Kidney epithelial cell (primary cell): ENCODE measurements at regions not wholly inside any gene's neighbourhood (a gene's known extent, or its start where the extent isn't known, plus 50 kb on each side); places are given as distances from the start of the nearest gene placed in this dataset.
"Not testable (repeated sequence)": the region's sequence is repeated elsewhere in the genome, so short reads cannot be mapped to it uniquely, and the experiment has no call there.

Experiments
- DNase-seq: peaks from one replicate; pipeline ENCODE4 v3.0.0-alpha.2; 2010; ENCODE audit warnings: low read depth
- H3K27me3 ChIP-seq: 2 replicates; pipeline ENCODE4 v1.6.0; 2011; ENCODE audit warnings: low read length; ENCODE audit not compliant: control insufficient read depth, insufficient read depth
- H3K36me3 ChIP-seq: 2 replicates; pipeline ENCODE4 v1.5.1; 2011; ENCODE audit warnings: low read length; ENCODE audit not compliant: control insufficient read depth, insufficient read depth
- H3K4me3 ChIP-seq: 2 replicates; pipeline ENCODE4 v1.5.1; 2011; ENCODE audit warnings: low read depth, mild to moderate bottlenecking, control low read depth, low read length
- CTCF ChIP-seq: IDR thresholded peaks from 2 replicates; pipeline ENCODE4 v1.5.1; 2011; ENCODE audit warnings: mild to moderate bottlenecking, moderate library complexity, low read length, control low read depth, inconsistent platforms; ENCODE audit not compliant: insufficient read depth, poor library complexity, severe bottlenecking

- TF ChIP-seq CTCF = no peak
- H3K27me3 ChIP-seq = no peaks in the 10 kb centered on the region
- no peaks in the 10 kb centered on the region for H3K36me3 ChIP-seq
- peak; percentile 18 for DNase-seq
- H3K4me3 ChIP-seq = no peak overlapping the region
Observed at GRCh38 chr16:58885528-58886170, 151.5 kb upstream of the GOT2 start.

GRCh38 chr16:58884141-58884540 is 150.0 kb upstream of the GOT2 start:
- H3K27me3 ChIP-seq = no peaks in the 10 kb centered on the region
- H3K4me3 ChIP-seq = no peak overlapping the region
- DNase-seq = no peak
- no peak for TF ChIP-seq CTCF
- no peaks in the 10 kb centered on the region for H3K36me3 ChIP-seq

- Histone ChIP-seq H3K4me3 (no peak overlapping the region), H3K36me3 (no peaks in the 10 kb centered on the region), H3K27me3 (no peaks in the 10 kb centered on the region)
- TF ChIP-seq CTCF = no peak
- DNase-seq = no peak
Observed at GRCh38 chr16:58883131-58883530, 149.0 kb upstream of the GOT2 start.

GRCh38 chr16:58882292-58882691 is 148.2 kb upstream of the GOT2 start:
- DNase-seq = no peak
- no peaks in the 10 kb centered on the region for H3K27me3 ChIP-seq
- H3K36me3 ChIP-seq = no peaks in the 10 kb centered on the region
- TF ChIP-seq CTCF = no peak
- no peak overlapping the region for H3K4me3 ChIP-seq

GRCh38 chr16:58878641-58879040 is 144.5 kb upstream of the GOT2 start:
- H3K27me3 ChIP-seq, H3K36me3 ChIP-seq, DNase-seq, H3K4me3 ChIP-seq: not testable (repeated sequence)

GRCh38 chr16:58866935-58867334 is 132.8 kb upstream of the GOT2 start:
- Histone ChIP-seq H3K4me3 (no peak overlapping the region), H3K27me3 (no peaks in the 10 kb centered on the region), H3K36me3 (no peaks in the 10 kb centered on the region)
- no peak for TF ChIP-seq CTCF
- no peak for DNase-seq
